ENCODE measurements at regions not wholly inside any gene's neighbourhood (a gene's known extent, or its start where the extent isn't known, plus 50 kb on each side); places are given as distances from the start of the nearest gene placed in this dataset.

DNA sequence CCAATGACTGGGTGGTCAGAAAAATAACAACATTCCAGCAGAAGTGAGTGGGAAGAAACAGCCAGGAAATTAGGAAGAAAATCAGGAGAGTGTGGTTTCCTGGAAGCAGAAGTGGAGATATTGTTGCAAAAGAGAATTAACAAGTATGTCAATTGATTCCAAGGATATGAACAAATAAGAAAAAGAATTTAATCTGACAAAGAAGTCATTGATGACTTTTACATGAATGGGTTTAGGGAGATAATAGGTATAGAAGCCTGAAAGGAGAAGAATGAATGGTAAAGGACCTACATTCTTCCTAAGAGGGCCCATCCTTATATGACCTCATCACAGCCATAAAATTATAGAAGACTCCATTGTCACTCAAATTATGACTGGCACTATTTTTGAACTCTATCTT, 1440.1 kb downstream of the OTOL1 start (continued):
- no peak for TF ChIP-seq PBX3 (IDR thresholded peaks at IDR 0.05)

DNA sequence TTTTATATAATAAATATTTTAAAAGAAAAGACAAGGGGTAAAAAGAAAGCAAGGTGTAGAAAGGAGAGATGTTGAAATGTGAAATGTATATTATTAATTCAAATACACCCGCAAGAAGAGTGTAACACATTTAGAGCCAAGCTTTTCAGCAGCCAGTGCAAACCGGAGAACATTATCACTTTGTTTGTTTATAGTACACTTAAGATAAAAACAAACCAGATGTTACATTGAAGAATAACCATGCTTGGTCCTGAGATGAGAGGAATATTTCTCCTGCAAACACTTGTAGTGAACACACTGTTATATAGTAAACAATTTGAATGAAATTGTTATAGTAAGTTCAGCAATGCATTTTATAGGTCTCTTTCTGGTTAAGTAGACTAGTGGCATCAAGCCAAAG, 1441.5 kb downstream of the OTOL1 start:
- no peaks in the 10 kb centered on the region for H3K27me3 ChIP-seq (ENCODE audit: insufficient read depth)

DNA sequence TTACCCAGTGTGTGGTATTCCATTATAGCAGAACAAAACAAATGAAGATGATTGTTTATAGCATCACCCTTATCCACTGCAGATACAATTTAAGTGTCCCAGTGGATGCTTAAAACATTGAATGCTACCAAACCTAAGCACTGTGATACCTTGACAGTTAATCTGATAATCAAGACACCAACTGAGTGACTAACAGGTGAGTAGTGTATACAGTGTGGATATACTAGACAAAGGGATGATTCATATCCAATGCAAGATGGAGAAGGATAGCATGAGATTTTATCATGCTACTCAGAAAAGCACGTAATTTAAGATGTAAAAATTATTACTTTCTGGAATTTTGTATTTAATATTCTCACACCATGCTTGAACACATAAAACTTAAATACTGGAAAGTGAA, 1449.0 kb downstream of the OTOL1 start:
- H3K9ac ChIP-seq = no peak overlapping the region
- ChIA-PET CTCF (no interaction called here), POLR2A (no interaction called here)
- H3K27me3 ChIP-seq (ENCODE audit: insufficient read depth) = no peaks in the 10 kb centered on the region
- DNase-seq = no peak
- no peaks in the 10 kb centered on the region for H3K36me3 ChIP-seq (replicated peaks in 1 of 2; ENCODE audit: control insufficient read depth in 1 of 2, insufficient read depth in 2 of 2, low read length in 1 of 2)
- H2AFZ ChIP-seq (ENCODE audit: low read depth) = no peak overlapping the region
- H4K20me1 ChIP-seq (ENCODE audit: insufficient read depth) = no peaks in the 10 kb centered on the region
- H3K4me3 ChIP-seq (ENCODE audit: low read depth in 2 of 2, low read length in 1 of 2) = no peak overlapping the region
- no peaks in the 10 kb centered on the region for H3K4me1 ChIP-seq (ENCODE audit: control insufficient read depth in 1 of 2, insufficient read depth in 2 of 2, low read depth in 1 of 2, low read length in 1 of 2)
- H3K79me2 ChIP-seq (ENCODE audit: insufficient read depth) = no peaks in the 10 kb centered on the region
- no peaks in the 10 kb centered on the region for H3K9me3 ChIP-seq
- no peak overlapping the region for H3K27ac ChIP-seq (ENCODE audit: low read depth in 2 of 2, low read length in 1 of 2)
- 0% methylated on average over 1 of the region's 1 CpG for WGBS (ENCODE audit: low lambda C conversion rate)
- H3K4me2 ChIP-seq = no peak overlapping the region
- H3K9me2 ChIP-seq = no peaks in the 10 kb centered on the region
- no peaks in the 10 kb centered on the region for H3F3A ChIP-seq (replicated peaks; ENCODE audit: insufficient read depth)
- no peak for TF ChIP-seq IRF3 (IDR thresholded peaks at IDR 0.05; ENCODE audit: low read depth, low read length)
- no peak for TF ChIP-seq CTCF (IDR thresholded peaks at IDR 0.05)
- TF ChIP-seq EZH2phosphoT487 (IDR thresholded peaks at IDR 0.05; ENCODE audit: borderline replicate concordance, low read depth) = no peak
- TF ChIP-seq, protein P1, sequence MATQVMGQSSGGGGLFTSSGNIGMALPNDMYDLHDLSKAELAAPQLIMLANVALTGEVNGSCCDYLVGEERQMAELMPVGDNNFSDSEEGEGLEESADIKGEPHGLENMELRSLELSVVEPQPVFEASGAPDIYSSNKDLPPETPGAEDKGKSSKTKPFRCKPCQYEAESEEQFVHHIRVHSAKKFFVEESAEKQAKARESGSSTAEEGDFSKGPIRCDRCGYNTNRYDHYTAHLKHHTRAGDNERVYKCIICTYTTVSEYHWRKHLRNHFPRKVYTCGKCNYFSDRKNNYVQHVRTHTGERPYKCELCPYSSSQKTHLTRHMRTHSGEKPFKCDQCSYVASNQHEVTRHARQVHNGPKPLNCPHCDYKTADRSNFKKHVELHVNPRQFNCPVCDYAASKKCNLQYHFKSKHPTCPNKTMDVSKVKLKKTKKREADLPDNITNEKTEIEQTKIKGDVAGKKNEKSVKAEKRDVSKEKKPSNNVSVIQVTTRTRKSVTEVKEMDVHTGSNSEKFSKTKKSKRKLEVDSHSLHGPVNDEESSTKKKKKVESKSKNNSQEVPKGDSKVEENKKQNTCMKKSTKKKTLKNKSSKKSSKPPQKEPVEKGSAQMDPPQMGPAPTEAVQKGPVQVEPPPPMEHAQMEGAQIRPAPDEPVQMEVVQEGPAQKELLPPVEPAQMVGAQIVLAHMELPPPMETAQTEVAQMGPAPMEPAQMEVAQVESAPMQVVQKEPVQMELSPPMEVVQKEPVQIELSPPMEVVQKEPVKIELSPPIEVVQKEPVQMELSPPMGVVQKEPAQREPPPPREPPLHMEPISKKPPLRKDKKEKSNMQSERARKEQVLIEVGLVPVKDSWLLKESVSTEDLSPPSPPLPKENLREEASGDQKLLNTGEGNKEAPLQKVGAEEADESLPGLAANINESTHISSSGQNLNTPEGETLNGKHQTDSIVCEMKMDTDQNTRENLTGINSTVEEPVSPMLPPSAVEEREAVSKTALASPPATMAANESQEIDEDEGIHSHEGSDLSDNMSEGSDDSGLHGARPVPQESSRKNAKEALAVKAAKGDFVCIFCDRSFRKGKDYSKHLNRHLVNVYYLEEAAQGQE (IDR thresholded peaks at IDR 0.05; ENCODE audit: low read depth, low read length) = no peak
- TF ChIP-seq, protein P2, sequence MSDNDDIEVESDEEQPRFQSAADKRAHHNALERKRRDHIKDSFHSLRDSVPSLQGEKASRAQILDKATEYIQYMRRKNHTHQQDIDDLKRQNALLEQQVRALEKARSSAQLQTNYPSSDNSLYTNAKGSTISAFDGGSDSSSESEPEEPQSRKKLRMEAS (IDR thresholded peaks at IDR 0.05; ENCODE audit: low read depth) = no peak
- TF ChIP-seq FOXM1 (IDR thresholded peaks at IDR 0.05; ENCODE audit: low read depth) = no peak
- TF ChIP-seq YY1 (IDR thresholded peaks at IDR 0.05; ENCODE audit: low read depth) = no peak
- no peak for TF ChIP-seq RAD21 (IDR thresholded peaks at IDR 0.05; ENCODE audit: low read length)
- TF ChIP-seq MEF2A (IDR thresholded peaks at IDR 0.05; ENCODE audit: borderline replicate concordance, low read depth) = no peak
- no peak for TF ChIP-seq TEAD4 (IDR thresholded peaks at IDR 0.05; ENCODE audit: borderline replicate concordance, insufficient read depth)

More for the DNA sequence above, 1441.5 kb downstream of the OTOL1 start:
- POLR2A ChIA-PET = no interaction called here
- H3K36me3 ChIP-seq (replicated peaks in 1 of 2; ENCODE audit: control insufficient read depth in 1 of 2, insufficient read depth in 2 of 2, low read length in 1 of 2) = no peaks in the 10 kb centered on the region
- H3K4me2 ChIP-seq = no peak overlapping the region
- H3K27ac ChIP-seq (ENCODE audit: low read depth in 2 of 2, low read length in 1 of 2) = no peak overlapping the region
- H3K9me3 ChIP-seq = no peaks in the 10 kb centered on the region
- H2AFZ ChIP-seq (ENCODE audit: low read depth) = no peak overlapping the region
- 61% methylated on average over 2 of the region's 2 CpGs for WGBS (ENCODE audit: low lambda C conversion rate)
- no peaks in the 10 kb centered on the region for H4K20me1 ChIP-seq (ENCODE audit: insufficient read depth)
- no peak overlapping the region for H3K4me3 ChIP-seq (ENCODE audit: low read depth in 2 of 2, low read length in 1 of 2)
- H3F3A ChIP-seq (replicated peaks; ENCODE audit: insufficient read depth) = no peaks in the 10 kb centered on the region
- DNase-seq = no peak
- no peaks in the 10 kb centered on the region for H3K9me2 ChIP-seq
- no peaks in the 10 kb centered on the region for H3K79me2 ChIP-seq (ENCODE audit: insufficient read depth)
- no peaks in the 10 kb centered on the region; a peak in 1 of 4 replicates for H3K4me1 ChIP-seq (ENCODE audit: control insufficient read depth in 1 of 2, insufficient read depth in 2 of 2, low read depth in 1 of 2, low read length in 1 of 2)
- CTCF ChIA-PET = interaction anchor here (0.7 kb wide), 1 partner anchor 11 kb away, joined by 3 read pairs; no protein-coding TSS in a partner anchor
- TF ChIP-seq EP300 (IDR thresholded peaks at IDR 0.05; ENCODE audit: borderline replicate concordance in 1 of 2, low read depth in 1 of 2, low read length in 1 of 2) (no peak), RAD21 (IDR thresholded peaks at IDR 0.05; ENCODE audit: low read length) (no peak), NFIC (IDR thresholded peaks at IDR 0.05; ENCODE audit: borderline replicate concordance) (no peak), ELF1 (IDR thresholded peaks at IDR 0.05) (no peak), FOXM1 (IDR thresholded peaks at IDR 0.05; ENCODE audit: low read depth) (no peak), RXRA (IDR thresholded peaks at IDR 0.05; ENCODE audit: borderline replicate concordance, low read depth) (no peak), PBX3 (IDR thresholded peaks at IDR 0.05) (no peak), TCF12 (IDR thresholded peaks at IDR 0.05) (no peak), SIN3A (IDR thresholded peaks at IDR 0.05; ENCODE audit: borderline replicate concordance, low read depth, low read length) (no peak)
- H3K9ac ChIP-seq = no peak overlapping the region
